SU-DHL-6 (cell line): ENCODE measurements at regions not wholly inside any gene's neighbourhood (a gene's known extent, or its start where the extent isn't known, plus 50 kb on each side); places are given as distances from the start of the nearest gene placed in this dataset.

Experiments
- H2AFZ ChIP-seq: fragments of 200-600 bp; sonication (generic); 2 replicates; pipeline ENCODE4 v1.6.1; 2014; ENCODE audit warnings: low read depth, mild to moderate bottlenecking, moderate library complexity, mixed read lengths, antibody characterized with exemption, low read length; ENCODE audit not compliant: severe bottlenecking
- H3F3A ChIP-seq: fragments of 200-600 bp; shearing (Covaris generic); 2 replicates; pipeline ENCODE4 v1.6.0; 2016; ENCODE audit warnings: antibody characterized with exemption, mild to moderate bottlenecking; ENCODE audit not compliant: insufficient read depth
- H3K27ac ChIP-seq: fragments of 200-600 bp; sonication (generic); 2 replicates; pipeline ENCODE4 v1.5.1; 2016; ENCODE audit warnings: low read depth, mild to moderate bottlenecking, low read length, moderate library complexity, mixed read lengths
- H3K27me3 ChIP-seq: fragments of 200-600 bp; sonication (generic), shearing (Covaris generic); 2 replicates; pipeline ENCODE4 v1.6.0; 2014; ENCODE audit warnings: mild to moderate bottlenecking, low read length
- H3K36me3 ChIP-seq: fragments of 200-600 bp; sonication (generic); 2 replicates; pipeline ENCODE4 v1.6.1; 2014; ENCODE audit warnings: mild to moderate bottlenecking, low read length, mixed read lengths
- H3K4me2 ChIP-seq: fragments of 300-600, 200-600 bp; shearing (Covaris generic), sonication (generic); 2 replicates; pipeline ENCODE4 v1.6.0; 2014; ENCODE audit warnings: low read length, low read depth, mild to moderate bottlenecking; ENCODE audit not compliant: poor library complexity, severe bottlenecking
- H3K4me3 ChIP-seq: fragments of 200-600 bp; sonication (generic); 2 replicates; pipeline ENCODE4 v1.5.1; 2014; ENCODE audit warnings: antibody characterized with exemption, low read length, mild to moderate bottlenecking, mixed read lengths; ENCODE audit not compliant: insufficient read depth, poor library complexity, severe bottlenecking
- H3K79me2 ChIP-seq: fragments of 200-600 bp; sonication (generic); 2 replicates; pipeline ENCODE4 v1.6.1; 2014; ENCODE audit warnings: mild to moderate bottlenecking, low read length, moderate library complexity; ENCODE audit not compliant: insufficient read depth
- H3K9ac ChIP-seq: fragments of 200-600 bp; sonication (generic); 2 replicates; pipeline ENCODE4 v1.7.0; 2014; ENCODE audit warnings: mild to moderate bottlenecking, low read length
- H3K9me2 ChIP-seq: fragments of 200-600 bp; sonication (generic); replicated peaks from 2 replicates; pipeline ENCODE4 v1.6.1; 2014; ENCODE audit warnings: low read length; ENCODE audit not compliant: insufficient read depth
- H3K9me3 ChIP-seq: fragments of 200-600 bp; sonication (generic); 2 replicates; pipeline ENCODE4 v1.6.1; 2014; ENCODE audit warnings: low read length, mixed read lengths; ENCODE audit not compliant: insufficient read depth
- H4K20me1 ChIP-seq: fragments of 200-600 bp; sonication (generic); 2 replicates; pipeline ENCODE4 v1.6.1; 2014; ENCODE audit warnings: low read depth, mild to moderate bottlenecking, antibody characterized with exemption, low read length, moderate library complexity, mixed read lengths
- CTCF ChIP-seq: fragments of 200-600 bp; sonication (generic); IDR thresholded peaks from one replicate; pipeline ENCODE4 v1.5.1; 2017; ENCODE audit warnings: antibody characterized with exemption, mild to moderate bottlenecking, low read length, moderate library complexity; ENCODE audit not compliant: insufficient read depth, poor library complexity, severe bottlenecking
- EZH2phosphoT487 ChIP-seq: fragments of 200-600 bp; sonication (generic), shearing (Covaris generic); conservative IDR thresholded peaks from 2 replicates; pipeline ENCODE4 v1.6.1; 2018; ENCODE audit warnings: mild to moderate bottlenecking, antibody characterized with exemption, low read length, moderate library complexity, mixed read lengths

GRCh38 chr7:50153148-50153547, 60.1 kb upstream of the ZPBP start:
- Histone ChIP-seq H3K9me3 (no peaks in the 10 kb centered on the region), H3K27me3 (no peaks in the 10 kb centered on the region), H4K20me1 (no peaks in the 10 kb centered on the region), H3K4me2 (peak overlapping the region; percentile 51), H3K27ac (peak overlapping the region; percentile 97), H3K36me3 (no peaks in the 10 kb centered on the region), H3K9ac (peak overlapping the region; percentile 52), H3K9me2 (no peaks in the 10 kb centered on the region), H3F3A (peaks cover 69% of the 10 kb centered on the region), H2AFZ (peak overlapping the region; percentile 1), H3K79me2 (no peaks in the 10 kb centered on the region), H3K4me3 (no peak overlapping the region)
- TF ChIP-seq EZH2phosphoT487 (no peak), CTCF (no peak)

- Histone ChIP-seq H2AFZ (no peak overlapping the region), H3K79me2 (no peaks in the 10 kb centered on the region), H3K9me3 (no peaks in the 10 kb centered on the region), H3K27ac (peak overlapping the region; percentile 97), H3K4me3 (no peak overlapping the region), H3K36me3 (no peaks in the 10 kb centered on the region), H3F3A (peaks cover 75% of the 10 kb centered on the region), H3K9me2 (no peaks in the 10 kb centered on the region), H3K9ac (peak overlapping the region; percentile 57), H3K4me2 (peak overlapping the region; percentile 70), H4K20me1 (no peaks in the 10 kb centered on the region), H3K27me3 (no peaks in the 10 kb centered on the region)
- no peak for TF ChIP-seq CTCF
- no peak for TF ChIP-seq EZH2phosphoT487
These were observed 59.4 kb upstream of the ZPBP start for GRCh38 chr7:50152486-50152885.

- H3K9me2 ChIP-seq, result no peaks in the 10 kb centered on the region
- H3K9ac ChIP-seq, result peak overlapping the region; percentile 57
- H2AFZ ChIP-seq, result no peak overlapping the region
- peak overlapping the region; percentile 8 for H3K4me3 ChIP-seq
- H3K36me3 ChIP-seq, result no peaks in the 10 kb centered on the region
- H4K20me1 ChIP-seq, result no peaks in the 10 kb centered on the region
- no peaks in the 10 kb centered on the region for H3K79me2 ChIP-seq
- peak; percentile 13 for TF ChIP-seq CTCF
- no peak for TF ChIP-seq EZH2phosphoT487
- H3K9me3 ChIP-seq, result no peaks in the 10 kb centered on the region
- peak overlapping the region; percentile 70 for H3K4me2 ChIP-seq
- peaks cover 84% of the 10 kb centered on the region for H3F3A ChIP-seq
- H3K27ac ChIP-seq, result peak overlapping the region; percentile 97
- no peaks in the 10 kb centered on the region for H3K27me3 ChIP-seq
These were observed 58.6 kb upstream of the ZPBP start for GRCh38 chr7:50151661-50152060.

GRCh38 chr7:50151001-50151400, 58.0 kb upstream of the ZPBP start:
- H3K9me3 ChIP-seq, result no peaks in the 10 kb centered on the region
- H2AFZ ChIP-seq, result peak overlapping the region; percentile 29
- peak overlapping the region; percentile 57 for H3K9ac ChIP-seq
- H3K27ac ChIP-seq, result peak overlapping the region; percentile 97
- no peak for TF ChIP-seq CTCF
- no peak for TF ChIP-seq EZH2phosphoT487
- H3K4me3 ChIP-seq, result peak overlapping the region; percentile 8
- no peaks in the 10 kb centered on the region for H4K20me1 ChIP-seq
- no peaks in the 10 kb centered on the region for H3K27me3 ChIP-seq
- H3K4me2 ChIP-seq, result peak overlapping the region; percentile 70
- no peaks in the 10 kb centered on the region for H3K79me2 ChIP-seq
- no peaks in the 10 kb centered on the region for H3K9me2 ChIP-seq
- H3K36me3 ChIP-seq, result no peaks in the 10 kb centered on the region
- H3F3A ChIP-seq, result peaks cover 90% of the 10 kb centered on the region
